ENCODE measurements at regions not wholly inside any gene's neighbourhood (a gene's known extent, or its start where the extent isn't known, plus 50 kb on each side); places are given as distances from the start of the nearest gene placed in this dataset.

DNA sequence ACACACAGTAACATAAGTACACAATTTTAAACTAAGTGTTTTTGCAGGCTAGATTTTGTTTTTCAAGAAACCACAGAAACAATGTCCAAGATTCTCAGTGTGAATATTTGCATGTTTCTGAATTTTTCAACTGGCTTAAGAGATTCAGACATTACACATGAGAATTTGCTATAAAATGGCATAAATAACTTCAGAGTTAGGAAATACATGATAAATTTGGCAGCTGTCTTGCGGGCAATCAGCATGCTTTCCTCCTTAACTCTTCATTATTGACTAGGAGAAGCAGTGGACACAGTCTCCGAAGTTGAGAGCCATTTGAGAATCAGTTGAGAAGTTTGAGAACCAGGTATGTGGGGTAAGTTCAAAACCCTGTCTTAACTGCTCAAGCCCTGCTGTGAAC, 625.6 kb upstream of the SGO1 start:
- intact Hi-C loops (cut with micrococcal nuclease) = no loop called here
- POLR2A ChIA-PET = no interaction called here

DNA sequence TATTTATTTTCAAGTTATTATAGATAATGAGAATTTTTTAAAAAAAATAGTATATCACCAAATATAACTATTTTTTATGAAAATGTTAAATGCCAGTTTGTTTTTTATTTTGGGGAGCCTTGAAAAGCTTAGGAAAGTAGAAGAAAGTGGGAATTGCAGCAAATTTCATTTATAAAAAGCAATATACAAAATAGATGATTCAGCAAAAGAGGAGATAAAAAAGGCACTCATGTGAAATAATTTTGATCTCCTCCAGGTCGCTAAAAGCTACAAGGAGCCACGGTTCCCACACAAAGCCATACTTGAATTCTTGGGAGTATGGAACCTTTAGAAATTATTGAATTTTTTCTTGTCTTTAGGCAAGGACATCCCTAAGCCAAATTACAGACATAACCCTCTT, 625.0 kb upstream of the SGO1 start:
- ChIA-PET POLR2A (no interaction called here), CTCF (interaction anchor here (0.6 kb wide), 1 partner anchor 936 kb away, joined by 3 read pairs; no protein-coding TSS in a partner anchor)
- no peak overlapping the region for H3K4me3 Mint-ChIP-seq (ENCODE audit: unreplicated experiment)
- TF ChIP-seq, protein P1, sequence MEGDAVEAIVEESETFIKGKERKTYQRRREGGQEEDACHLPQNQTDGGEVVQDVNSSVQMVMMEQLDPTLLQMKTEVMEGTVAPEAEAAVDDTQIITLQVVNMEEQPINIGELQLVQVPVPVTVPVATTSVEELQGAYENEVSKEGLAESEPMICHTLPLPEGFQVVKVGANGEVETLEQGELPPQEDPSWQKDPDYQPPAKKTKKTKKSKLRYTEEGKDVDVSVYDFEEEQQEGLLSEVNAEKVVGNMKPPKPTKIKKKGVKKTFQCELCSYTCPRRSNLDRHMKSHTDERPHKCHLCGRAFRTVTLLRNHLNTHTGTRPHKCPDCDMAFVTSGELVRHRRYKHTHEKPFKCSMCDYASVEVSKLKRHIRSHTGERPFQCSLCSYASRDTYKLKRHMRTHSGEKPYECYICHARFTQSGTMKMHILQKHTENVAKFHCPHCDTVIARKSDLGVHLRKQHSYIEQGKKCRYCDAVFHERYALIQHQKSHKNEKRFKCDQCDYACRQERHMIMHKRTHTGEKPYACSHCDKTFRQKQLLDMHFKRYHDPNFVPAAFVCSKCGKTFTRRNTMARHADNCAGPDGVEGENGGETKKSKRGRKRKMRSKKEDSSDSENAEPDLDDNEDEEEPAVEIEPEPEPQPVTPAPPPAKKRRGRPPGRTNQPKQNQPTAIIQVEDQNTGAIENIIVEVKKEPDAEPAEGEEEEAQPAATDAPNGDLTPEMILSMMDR (IDR thresholded peaks at IDR 0.05; ENCODE audit: unreplicated experiment) = no peak
- no peak overlapping the region for H3K27ac Mint-ChIP-seq (ENCODE audit: low read depth, unreplicated experiment)
- intact Hi-C loops (cut with micrococcal nuclease) = no loop called here
- H3K36me3 Mint-ChIP-seq (ENCODE audit: insufficient read depth, unreplicated experiment) = no peaks in the 10 kb centered on the region
- no TSS peak for BruUV-seq (replicated peaks)
- no peak for DNase-seq (ENCODE audit: unreplicated experiment)
- H3K27me3 Mint-ChIP-seq (ENCODE audit: insufficient read depth, unreplicated experiment) = no peaks in the 10 kb centered on the region
- H3K9me3 Mint-ChIP-seq (ENCODE audit: unreplicated experiment) = peaks cover 11% of the 10 kb centered on the region
- H3K4me1 Mint-ChIP-seq (ENCODE audit: insufficient read depth, unreplicated experiment) = no peaks in the 10 kb centered on the region

More for the DNA sequence above, 625.6 kb upstream of the SGO1 start:
- Mint-ChIP-seq H3K27me3 (ENCODE audit: insufficient read depth, unreplicated experiment) (no peaks in the 10 kb centered on the region), H3K27ac (ENCODE audit: low read depth, unreplicated experiment) (no peak overlapping the region), H3K4me1 (ENCODE audit: insufficient read depth, unreplicated experiment) (no peaks in the 10 kb centered on the region), H3K9me3 (ENCODE audit: unreplicated experiment) (peaks cover 11% of the 10 kb centered on the region), H3K4me3 (ENCODE audit: unreplicated experiment) (no peak overlapping the region), H3K36me3 (ENCODE audit: insufficient read depth, unreplicated experiment) (no peaks in the 10 kb centered on the region)
- CTCF ChIA-PET = no interaction called here
- TF ChIP-seq, protein P1 (IDR thresholded peaks at IDR 0.05; ENCODE audit: unreplicated experiment) = no peak
- DNase-seq (ENCODE audit: unreplicated experiment) = no peak
- BruUV-seq (replicated peaks) = no TSS peak

DNA sequence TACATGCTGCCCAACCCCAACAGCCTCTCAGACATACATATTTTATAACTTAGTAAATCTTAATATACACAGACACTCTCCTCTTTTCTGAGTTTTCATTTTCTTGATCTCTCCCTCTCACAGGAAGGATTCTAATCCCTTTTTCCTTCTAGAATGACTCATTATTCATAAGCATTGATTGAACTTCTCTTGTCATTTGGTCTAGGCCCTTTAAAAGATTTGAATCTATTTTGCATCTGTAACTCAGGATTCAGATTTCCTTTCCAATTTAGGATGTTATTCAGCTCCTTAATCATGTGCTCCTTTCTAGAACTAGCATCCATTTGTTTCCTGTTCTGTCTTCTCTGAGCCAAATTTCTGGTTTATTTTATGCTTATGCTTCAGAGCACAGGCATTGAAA, 624.5 kb upstream of the SGO1 start:
- intact Hi-C loops (cut with micrococcal nuclease) = no loop called here
- no peaks in the 10 kb centered on the region for H3K36me3 Mint-ChIP-seq (ENCODE audit: insufficient read depth, unreplicated experiment)
- no peak overlapping the region for H3K27ac Mint-ChIP-seq (ENCODE audit: low read depth, unreplicated experiment)
- no TSS peak for BruUV-seq (replicated peaks)
- H3K9me3 Mint-ChIP-seq (ENCODE audit: unreplicated experiment) = peaks cover 11% of the 10 kb centered on the region
- ChIA-PET CTCF (interaction anchor here (0.6 kb wide), 1 partner anchor 937 kb away, joined by 3 read pairs; no protein-coding TSS in a partner anchor), POLR2A (no interaction called here)
- TF ChIP-seq, protein P1 (IDR thresholded peaks at IDR 0.05; ENCODE audit: unreplicated experiment) = no peak
- H3K4me1 Mint-ChIP-seq (ENCODE audit: insufficient read depth, unreplicated experiment) = no peaks in the 10 kb centered on the region
- H3K4me3 Mint-ChIP-seq (ENCODE audit: unreplicated experiment) = no peak overlapping the region
- DNase-seq (ENCODE audit: unreplicated experiment) = no peak
- H3K27me3 Mint-ChIP-seq (ENCODE audit: insufficient read depth, unreplicated experiment) = no peaks in the 10 kb centered on the region

DNA sequence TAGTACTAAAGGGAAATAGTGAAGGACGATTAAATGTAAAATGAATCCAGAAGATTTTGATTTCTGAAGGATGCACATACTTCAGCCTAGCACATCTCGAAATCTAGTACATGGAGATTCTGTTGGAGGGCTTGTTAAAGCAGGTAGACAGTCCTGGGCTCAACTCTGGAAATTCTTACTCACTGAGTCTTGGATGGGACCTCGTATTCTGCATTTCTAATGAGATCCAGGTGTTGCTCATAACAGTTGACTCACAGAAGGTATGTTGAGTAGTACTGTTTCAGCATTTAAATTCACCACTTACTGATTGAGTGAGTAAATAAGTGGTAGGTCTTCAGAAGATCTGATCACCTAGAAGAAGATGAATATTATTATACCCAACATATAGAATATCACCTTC, 623.4 kb upstream of the SGO1 start:
- POLR2A ChIA-PET = no interaction called here
- Mint-ChIP-seq H3K9me3 (ENCODE audit: unreplicated experiment) (peaks cover 11% of the 10 kb centered on the region), H3K27me3 (ENCODE audit: insufficient read depth, unreplicated experiment) (no peaks in the 10 kb centered on the region), H3K4me1 (ENCODE audit: insufficient read depth, unreplicated experiment) (no peaks in the 10 kb centered on the region), H3K36me3 (ENCODE audit: insufficient read depth, unreplicated experiment) (no peaks in the 10 kb centered on the region), H3K27ac (ENCODE audit: low read depth, unreplicated experiment) (no peak overlapping the region), H3K4me3 (ENCODE audit: unreplicated experiment) (no peak overlapping the region)
- TF ChIP-seq, protein P1 (IDR thresholded peaks at IDR 0.05; ENCODE audit: unreplicated experiment) = no peak
- intact Hi-C loops (cut with micrococcal nuclease) = no loop called here
- no TSS peak for BruUV-seq (replicated peaks)
- DNase-seq (ENCODE audit: unreplicated experiment) = no peak
- CTCF ChIA-PET = no interaction called here
